Endothelial cell of umbilical vein (primary cell): ENCODE measurements at regions not wholly inside any gene's neighbourhood (a gene's known extent, or its start where the extent isn't known, plus 50 kb on each side); places are given as distances from the start of the nearest gene placed in this dataset.

ENCODE experiments used
- BruUV-seq: library from RNA; stranded (reverse); fragments of 400-500 nt; replicated peaks from 2 replicates; lab custom pipeline; 2021; lab: Mats Ljungman, UMichigan
- CTCF ChIA-PET: fragments of 300-600, 350-600 bp; sonication (Branson Sonifier 250); formaldehyde crosslinking; loops from one replicate; lab custom pipeline; 2021; ENCODE audit warnings: antibody characterized with exemption, inconsistent platforms; lab: Charles Lee
- POLR2A ChIA-PET: fragments of 300-600, 350-600 bp; sonication (Branson Sonifier 250); formaldehyde crosslinking; loops from one replicate; lab custom pipeline; 2021; ENCODE audit warnings: antibody characterized with exemption, inconsistent platforms; lab: Charles Lee
- DNase-seq: peaks from one replicate; pipeline ENCODE4 v3.0.0-alpha.2; 2011; ENCODE audit warnings: low read depth, low spot score
- FAIRE-seq: peaks from 2 replicates; lab custom pipeline; 2011; peaks lifted over from hg19 to GRCh38; lab: Jason Lieb, UNC
- H2AFZ ChIP-seq: 2 replicates; pipeline ENCODE4 v1.6.0; 2012; ENCODE audit warnings: low read depth, low read length, control low read depth, inconsistent platforms
- H3K27ac ChIP-seq: 2 replicates; pipeline ENCODE4 v1.5.1; 2011; ENCODE audit warnings: low read depth, mild to moderate bottlenecking, control low read depth, low read length, moderate library complexity; ENCODE audit not compliant: insufficient read depth
- H3K27me3 ChIP-seq, 2 experiments: 2 replicates each; pipeline versions ENCODE4 v1.6.0 to v1.6.1; 2011; ENCODE audit warnings: low read length in 2 of 2, mixed read lengths in 1 of 2; ENCODE audit not compliant: control insufficient read depth in 2 of 2, insufficient read depth in 2 of 2
- H3K36me3 ChIP-seq, 2 experiments: 2 replicates in 1 of 2; 3 replicates in 1 of 2; pipeline ENCODE4 v1.5.1; 2011; ENCODE audit warnings: low read length in 2 of 2, mild to moderate bottlenecking in 1 of 2, moderate library complexity in 1 of 2; ENCODE audit not compliant: control insufficient read depth in 2 of 2, insufficient read depth in 2 of 2; ENCODE audit errors: extremely low read depth in 1 of 2
- H3K4me1 ChIP-seq: 3 replicates; pipeline ENCODE4 v1.5.1; 2011; ENCODE audit warnings: mild to moderate bottlenecking, low read length; ENCODE audit not compliant: control insufficient read depth, insufficient read depth; ENCODE audit errors: extremely low read depth
- H3K4me2 ChIP-seq: 2 replicates; pipeline ENCODE4 v1.6.1; 2011; ENCODE audit warnings: low read length, control low read depth, mixed read lengths; ENCODE audit not compliant: insufficient read depth
- H3K4me3 ChIP-seq, 3 experiments: fragments of 200-600 bp in 1 of 3; sonication (generic), shearing (Covaris generic) in 1 of 3; replicated peaks in 1 of 3; 2 replicates each; pipeline ENCODE4 v1.5.1; 2011 to 2016; ENCODE audit warnings: control low read depth in 3 of 3, low read length in 3 of 3, mild to moderate bottlenecking in 2 of 3, inconsistent platforms in 1 of 3, low read depth in 1 of 3, moderate library complexity in 1 of 3; ENCODE audit not compliant: insufficient read depth in 1 of 3
- H3K79me2 ChIP-seq: 2 replicates; pipeline ENCODE4 v1.6.0; 2012; ENCODE audit warnings: low read length, inconsistent platforms; ENCODE audit not compliant: control insufficient read depth, insufficient read depth
- H3K9ac ChIP-seq: replicated peaks from 2 replicates; pipeline ENCODE3; 2011; ENCODE audit warnings: low read length, control low read depth; ENCODE audit not compliant: insufficient read depth; ENCODE audit errors: extremely low read depth
- H3K9me1 ChIP-seq: replicated peaks from 3 replicates; pipeline ENCODE4 v1.6.0; 2011; ENCODE audit warnings: mild to moderate bottlenecking, low read length; ENCODE audit not compliant: control insufficient read depth, insufficient read depth; ENCODE audit errors: extremely low read depth
- H3K9me3 ChIP-seq: replicated peaks from 2 replicates; pipeline ENCODE4 v1.5.1; 2012; ENCODE audit warnings: low read length, inconsistent platforms; ENCODE audit not compliant: control insufficient read depth, insufficient read depth
- H4K20me1 ChIP-seq: replicated peaks from 2 replicates; pipeline ENCODE3; 2011; ENCODE audit warnings: mild to moderate bottlenecking, low read length; ENCODE audit not compliant: control insufficient read depth, insufficient read depth; ENCODE audit errors: extremely low read depth
- EZH2 ChIP-seq: IDR thresholded peaks from 2 replicates; pipeline ENCODE4 v1.6.1; 2012; ENCODE audit warnings: borderline replicate concordance, low read depth, mild to moderate bottlenecking, moderate library complexity, low read length, inconsistent platforms; ENCODE audit not compliant: severe bottlenecking
- FOS ChIP-seq: IDR thresholded peaks from 2 replicates; pipeline ENCODE4 v1.6.1; 2011; ENCODE audit warnings: mild to moderate bottlenecking, low read length, moderate library complexity, borderline replicate concordance; ENCODE audit not compliant: insufficient read depth
- GATA2 ChIP-seq: IDR thresholded peaks from 2 replicates; pipeline ENCODE4 v1.7.0; 2011; ENCODE audit warnings: low read depth, mild to moderate bottlenecking, moderate library complexity, mixed read lengths, low read length; ENCODE audit not compliant: insufficient read length, insufficient read depth
- JUN ChIP-seq: IDR thresholded peaks from 2 replicates; pipeline ENCODE4 v1.6.1; 2011; ENCODE audit warnings: borderline replicate concordance, low read depth; ENCODE audit not compliant: insufficient read length, insufficient read depth
- MAX ChIP-seq: IDR thresholded peaks from 2 replicates; pipeline ENCODE4 v1.6.1; 2011; ENCODE audit not compliant: insufficient read depth, insufficient read length
- MYC ChIP-seq: IDR thresholded peaks from one replicate; pipeline ENCODE4 v1.6.1; 2011; ENCODE audit warnings: mild to moderate bottlenecking, low read depth, low read length
- POLR2A ChIP-seq: IDR thresholded peaks from 2 replicates; pipeline ENCODE4 v1.6.1; 2012; ENCODE audit warnings: low read depth, mild to moderate bottlenecking, control low read depth, low read length
- POLR2AphosphoS5 ChIP-seq: IDR thresholded peaks from 2 replicates; pipeline ENCODE4 v1.6.1; 2012; ENCODE audit warnings: low read depth, mild to moderate bottlenecking, control low read depth, low read length, moderate library complexity; ENCODE audit not compliant: insufficient read depth
- dilution Hi-C: fragments of 300-500 bp; cut with MboI; formaldehyde crosslinking; loops from one replicate; pipeline ENCODE4 v1.15.0; 2019; ENCODE audit warnings: low sequenced_read_pairs; ENCODE audit not compliant: extremely low pct_ligation_motif_present
- intact Hi-C: fragments of 100-400 bp; cut with micrococcal nuclease; formaldehyde crosslinking; loops from one replicate; pipeline ENCODE4 v1.10.0; 2022
- TF ChIP-seq, protein P1 (sequence below), 2 donors: IDR thresholded peaks; 1 replicate in 1 of 2; 2 replicates in 1 of 2; pipeline ENCODE4 v1.5.1; 2011; ENCODE audit warnings: low read length in 2 of 2, mild to moderate bottlenecking in 2 of 2, moderate library complexity in 2 of 2, control low read depth in 1 of 2, inconsistent platforms in 1 of 2, low read depth in 1 of 2; ENCODE audit not compliant: insufficient read depth in 1 of 2; ENCODE audit errors: extremely low read depth in 1 of 2

DNA sequence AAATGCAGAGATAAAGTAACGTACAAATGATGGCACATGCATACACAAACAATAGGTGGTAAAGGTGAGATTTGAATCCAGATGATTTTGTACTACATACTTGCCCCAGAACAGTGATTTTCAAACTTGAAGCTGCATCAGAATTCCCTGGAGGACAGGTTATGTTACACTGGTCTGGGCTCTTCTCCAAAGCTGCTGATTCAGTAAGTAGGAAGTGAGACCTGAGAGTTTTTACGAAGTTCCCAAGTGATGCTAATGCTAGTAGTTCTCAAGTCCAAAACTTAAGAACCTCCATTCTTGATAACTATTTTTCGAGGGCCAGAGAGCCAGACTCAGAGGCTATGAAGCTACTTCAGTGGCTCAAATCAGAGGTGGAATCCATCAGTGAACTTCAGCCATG lies 159.0 kb upstream of the POM121L12 start:
- no TSS peak for BruUV-seq
- no peak overlapping the region for H3K4me3 ChIP-seq
- H3K4me2 ChIP-seq = no peak overlapping the region
- DNase-seq (no peak), FAIRE-seq (no peak)
- POLR2A ChIA-PET = no interaction called here
- H3K9me3 ChIP-seq = no peaks in the 10 kb centered on the region
- H3K4me1 ChIP-seq = no peaks in the 10 kb centered on the region
- no peak for TF ChIP-seq MAX
- TF ChIP-seq EZH2 = no peak
- TF ChIP-seq JUN = no peak
- TF ChIP-seq FOS = no peak
- TF ChIP-seq MYC = no peak
- no peak for TF ChIP-seq GATA2
- TF ChIP-seq, protein P1, sequence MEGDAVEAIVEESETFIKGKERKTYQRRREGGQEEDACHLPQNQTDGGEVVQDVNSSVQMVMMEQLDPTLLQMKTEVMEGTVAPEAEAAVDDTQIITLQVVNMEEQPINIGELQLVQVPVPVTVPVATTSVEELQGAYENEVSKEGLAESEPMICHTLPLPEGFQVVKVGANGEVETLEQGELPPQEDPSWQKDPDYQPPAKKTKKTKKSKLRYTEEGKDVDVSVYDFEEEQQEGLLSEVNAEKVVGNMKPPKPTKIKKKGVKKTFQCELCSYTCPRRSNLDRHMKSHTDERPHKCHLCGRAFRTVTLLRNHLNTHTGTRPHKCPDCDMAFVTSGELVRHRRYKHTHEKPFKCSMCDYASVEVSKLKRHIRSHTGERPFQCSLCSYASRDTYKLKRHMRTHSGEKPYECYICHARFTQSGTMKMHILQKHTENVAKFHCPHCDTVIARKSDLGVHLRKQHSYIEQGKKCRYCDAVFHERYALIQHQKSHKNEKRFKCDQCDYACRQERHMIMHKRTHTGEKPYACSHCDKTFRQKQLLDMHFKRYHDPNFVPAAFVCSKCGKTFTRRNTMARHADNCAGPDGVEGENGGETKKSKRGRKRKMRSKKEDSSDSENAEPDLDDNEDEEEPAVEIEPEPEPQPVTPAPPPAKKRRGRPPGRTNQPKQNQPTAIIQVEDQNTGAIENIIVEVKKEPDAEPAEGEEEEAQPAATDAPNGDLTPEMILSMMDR (IDR thresholded peaks at IDR 0.05; ENCODE audit: extremely low read depth in 1 of 2, insufficient read depth in 1 of 2, low read depth in 1 of 2, low read length in 2 of 2) = no peak
- TF ChIP-seq POLR2AphosphoS5 = no peak
- TF ChIP-seq POLR2A = no peak
- H4K20me1 ChIP-seq = no peaks in the 10 kb centered on the region
- intact Hi-C loops (no loop called here), dilution Hi-C loops (no loop called here)
- no peaks in the 10 kb centered on the region for H3K79me2 ChIP-seq
- no peaks in the 10 kb centered on the region for H3K36me3 ChIP-seq
- CTCF ChIA-PET = no interaction called here
- H3K27ac ChIP-seq = no peak overlapping the region
- no peaks in the 10 kb centered on the region for H3K27me3 ChIP-seq
- no peak overlapping the region for H3K9ac ChIP-seq
- no peaks in the 10 kb centered on the region for H3K9me1 ChIP-seq
- no peak overlapping the region for H2AFZ ChIP-seq
